GM12801 (cell line): ENCODE measurements at regions not wholly inside any gene's neighbourhood (a gene's known extent, or its start where the extent isn't known, plus 50 kb on each side); places are given as distances from the start of the nearest gene placed in this dataset.

Source experiments
- TF ChIP-seq, protein P1 (sequence below): IDR thresholded peaks from one replicate; pipeline ENCODE4 v1.5.1; 2011; ENCODE audit warnings: control low read depth; ENCODE audit not compliant: insufficient read length; ENCODE audit errors: extremely low read depth

GRCh38 chr5:165527577-165527976 lies 2022.2 kb downstream of the MAT2B start:
- TF ChIP-seq, protein P1, sequence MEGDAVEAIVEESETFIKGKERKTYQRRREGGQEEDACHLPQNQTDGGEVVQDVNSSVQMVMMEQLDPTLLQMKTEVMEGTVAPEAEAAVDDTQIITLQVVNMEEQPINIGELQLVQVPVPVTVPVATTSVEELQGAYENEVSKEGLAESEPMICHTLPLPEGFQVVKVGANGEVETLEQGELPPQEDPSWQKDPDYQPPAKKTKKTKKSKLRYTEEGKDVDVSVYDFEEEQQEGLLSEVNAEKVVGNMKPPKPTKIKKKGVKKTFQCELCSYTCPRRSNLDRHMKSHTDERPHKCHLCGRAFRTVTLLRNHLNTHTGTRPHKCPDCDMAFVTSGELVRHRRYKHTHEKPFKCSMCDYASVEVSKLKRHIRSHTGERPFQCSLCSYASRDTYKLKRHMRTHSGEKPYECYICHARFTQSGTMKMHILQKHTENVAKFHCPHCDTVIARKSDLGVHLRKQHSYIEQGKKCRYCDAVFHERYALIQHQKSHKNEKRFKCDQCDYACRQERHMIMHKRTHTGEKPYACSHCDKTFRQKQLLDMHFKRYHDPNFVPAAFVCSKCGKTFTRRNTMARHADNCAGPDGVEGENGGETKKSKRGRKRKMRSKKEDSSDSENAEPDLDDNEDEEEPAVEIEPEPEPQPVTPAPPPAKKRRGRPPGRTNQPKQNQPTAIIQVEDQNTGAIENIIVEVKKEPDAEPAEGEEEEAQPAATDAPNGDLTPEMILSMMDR = no peak

DNA sequence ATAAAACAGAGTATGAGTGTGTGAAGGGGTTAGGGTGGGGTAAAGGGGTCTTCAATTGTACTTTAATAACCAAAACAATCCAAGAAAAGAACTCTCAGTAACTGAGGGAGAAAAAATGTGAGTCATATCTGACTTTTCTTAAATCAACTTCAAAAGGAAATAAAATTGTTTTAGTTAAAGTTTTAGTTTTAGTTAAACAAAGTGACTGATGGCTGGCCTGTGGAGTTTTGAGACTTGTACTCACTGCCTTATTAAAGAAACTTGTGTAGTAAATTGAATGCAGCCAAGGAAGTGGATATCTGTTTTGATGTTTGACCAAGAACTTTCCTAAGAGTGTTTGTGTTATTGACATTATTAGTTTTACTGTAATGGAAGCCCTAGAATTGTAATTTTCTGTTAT lies 2032.6 kb downstream of the MAT2B start:
- TF ChIP-seq, protein P1 = no peak

- TF ChIP-seq, protein P1 = no peak
Observed at GRCh38 chr5:165559645-165560044, 2054.2 kb downstream of the MAT2B start.

GRCh38 chr5:165560648-165561047 lies 2055.2 kb downstream of the MAT2B start:
- TF ChIP-seq, protein P1 = no peak

DNA sequence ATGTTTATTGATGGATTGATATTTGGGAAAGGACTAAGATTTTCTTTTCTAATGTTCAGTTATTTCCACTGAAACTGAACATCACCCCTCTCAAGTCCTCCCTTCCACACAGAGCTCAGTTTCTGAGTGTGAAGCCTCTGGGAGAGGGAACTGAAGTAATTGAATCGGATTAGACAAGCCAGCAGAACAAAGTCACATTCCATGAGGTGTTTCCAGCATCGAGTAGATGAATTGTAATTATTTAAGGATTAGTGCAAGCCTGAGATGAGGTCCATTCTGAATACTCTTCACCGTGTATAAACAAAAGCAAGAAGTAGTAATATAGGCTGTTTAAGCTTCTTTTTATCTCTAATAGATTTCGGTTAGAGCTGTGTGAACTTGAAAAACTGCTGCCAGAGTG lies 2060.5 kb downstream of the MAT2B start:
- TF ChIP-seq, protein P1 = no peak

DNA sequence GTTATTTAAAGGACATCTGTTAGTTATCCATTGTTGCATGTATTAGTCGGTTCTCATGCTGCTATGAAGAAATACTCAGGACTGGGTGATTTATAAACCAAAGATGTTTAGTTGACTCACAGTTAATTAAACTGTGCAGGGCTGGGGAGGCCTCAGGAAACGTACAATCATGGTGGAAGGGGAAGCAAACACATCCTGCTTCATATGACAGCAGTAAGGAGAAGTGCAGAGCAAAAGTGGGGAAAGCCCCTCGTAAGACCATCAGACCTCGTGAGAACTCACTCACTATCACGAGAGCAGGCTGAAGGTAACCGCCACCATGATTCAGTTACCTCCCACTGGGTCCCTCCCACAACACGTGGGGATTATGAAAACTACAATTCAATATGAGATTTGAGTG lies 2064.1 kb downstream of the MAT2B start:
- TF ChIP-seq, protein P1 = no peak

DNA sequence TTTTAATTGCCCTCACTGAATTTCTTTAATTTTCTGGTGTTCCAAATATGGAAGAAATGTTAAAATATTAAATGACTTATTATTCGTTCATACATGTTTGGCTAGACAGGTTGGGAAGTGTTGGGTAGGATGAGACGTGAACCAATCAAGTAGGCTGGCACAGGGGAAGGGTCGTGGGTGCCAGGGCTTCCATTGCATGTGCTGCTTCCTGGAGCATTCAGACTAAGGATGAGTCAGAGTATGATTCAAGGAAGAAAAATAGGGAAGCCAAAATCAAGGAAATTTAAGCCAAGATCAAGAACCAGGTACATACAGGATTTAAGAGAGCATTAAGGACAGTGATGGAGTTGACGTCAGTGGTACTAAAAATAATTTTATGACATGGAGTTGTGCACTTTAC lies 2068.0 kb downstream of the MAT2B start:
- TF ChIP-seq, protein P1 = no peak

- TF ChIP-seq, protein P1 = no peak
Observed at GRCh38 chr5:165574100-165574499, 2068.7 kb downstream of the MAT2B start.
